GM23338 (cell line): ENCODE measurements at regions not wholly inside any gene's neighbourhood (a gene's known extent, or its start where the extent isn't known, plus 50 kb on each side); places are given as distances from the start of the nearest gene placed in this dataset.

Experiments
- ATAC-seq: fragments of 200-7000 bp; cut with Tn5 transposase; 3 replicates; pipeline ENCODE4 v1.9.1; 2020
- DNase-seq: peaks from one replicate; pipeline ENCODE4 v3.0.0-alpha.2; 2015; ENCODE audit warnings: low spot score
- H2AFZ ChIP-seq: fragments of 200-600 bp; sonication (generic); 2 replicates; pipeline ENCODE4 v1.8.0; 2016; ENCODE audit warnings: antibody characterized with exemption, mild to moderate bottlenecking, moderate library complexity
- H3F3A ChIP-seq: fragments of 200-600 bp; sonication (generic); replicated peaks from 2 replicates; pipeline ENCODE4 v1.8.0; 2017; ENCODE audit warnings: antibody characterized with exemption, mixed run types, low read depth
- H3K27ac ChIP-seq: fragments of 200-600 bp; sonication (generic); 2 replicates; pipeline ENCODE4 v1.6.1; 2016; ENCODE audit warnings: low read depth
- H3K27me3 ChIP-seq: fragments of 200-600 bp; sonication (generic); 2 replicates; pipeline ENCODE4 v1.8.0; 2016; ENCODE audit warnings: mild to moderate bottlenecking, mixed run types, moderate library complexity; ENCODE audit not compliant: insufficient read depth
- H3K36me3 ChIP-seq: fragments of 200-600 bp; sonication (generic); 2 replicates; pipeline ENCODE4 v1.8.0; 2016; ENCODE audit warnings: mild to moderate bottlenecking; ENCODE audit not compliant: insufficient read depth
- H3K4me1 ChIP-seq: fragments of 200-600 bp; sonication (generic); 2 replicates; pipeline ENCODE4 v1.8.0; 2016; ENCODE audit warnings: mild to moderate bottlenecking, moderate library complexity; ENCODE audit not compliant: insufficient read depth
- H3K4me2 ChIP-seq: fragments of 200-600 bp; sonication (generic); 2 replicates; pipeline ENCODE4 v1.7.1; 2017; ENCODE audit warnings: mixed run types
- H3K4me3 ChIP-seq: fragments of 200-600 bp; sonication (generic); 2 replicates; pipeline ENCODE4 v1.6.1; 2016; ENCODE audit warnings: mixed run types
- H3K79me2 ChIP-seq: fragments of 200-600 bp; sonication (generic); replicated peaks from 2 replicates; pipeline ENCODE4 v1.8.0; 2017; ENCODE audit warnings: mild to moderate bottlenecking; ENCODE audit not compliant: insufficient read depth
- H3K9me2 ChIP-seq: fragments of 200-600 bp; sonication (generic); 2 replicates; pipeline ENCODE4 v1.8.0; 2017; ENCODE audit not compliant: insufficient read depth
- H4K20me1 ChIP-seq: fragments of 200-600 bp; sonication (generic); replicated peaks from 2 replicates; pipeline ENCODE4 v1.8.0; 2017; ENCODE audit warnings: mild to moderate bottlenecking; ENCODE audit not compliant: insufficient read depth
- H3K27ac Mint-ChIP-seq: 2 replicates; pipeline ENCODE4 v1.8.0; 2020; ENCODE audit warnings: inconsistent platforms, mild to moderate bottlenecking, moderate library complexity, mixed read lengths
- H3K27me3 Mint-ChIP-seq: 3 replicates; pipeline ENCODE4 v1.8.0; 2022; ENCODE audit warnings: low read depth, mild to moderate bottlenecking, moderate library complexity, mixed read lengths, inconsistent platforms; ENCODE audit not compliant: insufficient read depth, poor library complexity
- H3K36me3 Mint-ChIP-seq: 3 replicates; pipeline ENCODE4 v1.8.0; 2021; ENCODE audit warnings: low read depth, mild to moderate bottlenecking, inconsistent platforms, moderate library complexity, mixed read lengths
- H3K4me1 Mint-ChIP-seq: 3 replicates; pipeline ENCODE4 v1.8.0; 2020; ENCODE audit warnings: mild to moderate bottlenecking, inconsistent platforms, mixed read lengths
- H3K4me3 Mint-ChIP-seq: 3 replicates; pipeline ENCODE4 v1.8.0; 2021; ENCODE audit warnings: moderate library complexity, mild to moderate bottlenecking, inconsistent platforms, mixed read lengths
- H3K9me3 Mint-ChIP-seq: 3 replicates; pipeline ENCODE4 v1.8.0; 2020; ENCODE audit warnings: moderate library complexity, mild to moderate bottlenecking, inconsistent platforms, mixed read lengths
- CREB1 ChIP-seq: fragments of 250-450 bp; sonication (Bioruptor Pico); IDR thresholded peaks from 2 replicates; pipeline ENCODE4 v1.5.0; 2020; ENCODE audit warnings: low read depth, mild to moderate bottlenecking, moderate library complexity
- CTCF ChIP-seq, 2 experiments: fragments of 200-600 bp in 1 of 2; sonication (generic) in 1 of 2; conservative IDR thresholded peaks; 2 replicates each; pipeline versions ENCODE4 v1.5.1 to v1.6.1; 2016 to 2017; ENCODE audit warnings: antibody characterized with exemption in 2 of 2, low read depth in 2 of 2, mild to moderate bottlenecking in 2 of 2, moderate library complexity in 1 of 2
- ETS1 ChIP-seq: IDR thresholded peaks from 2 replicates; pipeline ENCODE4 v1.6.1; 2016; ENCODE audit warnings: antibody characterized with exemption
- EZH2 ChIP-seq: fragments of 200-600 bp; sonication (generic); IDR thresholded peaks from one replicate; pipeline ENCODE4 v1.8.0; 2017; ENCODE audit warnings: antibody characterized with exemption, mild to moderate bottlenecking, low read depth; ENCODE audit not compliant: unreplicated experiment
- EZH2phosphoT487 ChIP-seq: fragments of 200-600 bp; sonication (generic); IDR thresholded peaks from one replicate; pipeline ENCODE4 v1.8.1; 2018; ENCODE audit warnings: antibody characterized with exemption; ENCODE audit not compliant: unreplicated experiment
- JUNB ChIP-seq: IDR thresholded peaks from one replicate; pipeline ENCODE4 v1.6.1; 2016; ENCODE audit warnings: antibody characterized with exemption; ENCODE audit not compliant: unreplicated experiment
- NANOG ChIP-seq: IDR thresholded peaks from 2 replicates; pipeline ENCODE4 v1.6.1; 2016; ENCODE audit warnings: antibody characterized with exemption, borderline replicate concordance
- POLR2AphosphoS5 ChIP-seq: IDR thresholded peaks from 2 replicates; pipeline ENCODE4 v1.6.1; 2016; ENCODE audit warnings: antibody characterized with exemption, low read depth
- REST ChIP-seq: IDR thresholded peaks from one replicate; pipeline ENCODE4 v1.6.1; 2018; ENCODE audit warnings: antibody characterized with exemption; ENCODE audit not compliant: unreplicated experiment
- STAT1 ChIP-seq: IDR thresholded peaks from one replicate; pipeline ENCODE4 v1.6.1; 2016; ENCODE audit warnings: antibody characterized with exemption; ENCODE audit not compliant: unreplicated experiment
- ZNF114 ChIP-seq: fragments of 250-450 bp; sonication (Bioruptor Pico); IDR thresholded peaks from 2 replicates; pipeline ENCODE4 v1.5.0; 2020; ENCODE audit warnings: mild to moderate bottlenecking, moderate library complexity
- ZNF331 ChIP-seq: fragments of 250-450 bp; sonication (Bioruptor Pico); IDR thresholded peaks from 2 replicates; pipeline ENCODE4 v1.5.0; 2020; ENCODE audit warnings: low read depth, mild to moderate bottlenecking, moderate library complexity
- ZNF462 ChIP-seq: fragments of 250-450 bp; sonication (Bioruptor Pico); IDR thresholded peaks from 2 replicates; pipeline ENCODE4 v1.5.0; 2020; ENCODE audit warnings: mild to moderate bottlenecking, moderate library complexity

- H3K4me1 Mint-ChIP-seq = peaks cover 42% of the 10 kb centered on the region
- TF ChIP-seq ETS1 = peak; percentile 57; the same call in 1 of the 2 replicates
- no peak for TF ChIP-seq STAT1
- peak; percentile 50; the same call in 1 of the 2 replicates for TF ChIP-seq POLR2AphosphoS5
- peak; percentile 94 for TF ChIP-seq NANOG
- no peak for TF ChIP-seq JUNB
- no peak for TF ChIP-seq EZH2
- no peak for TF ChIP-seq CTCF (conservative IDR thresholded peaks at IDR 0.05; ENCODE audit: low read depth in 2 of 2)
- peak; percentile 10; the same call in 1 of the 2 replicates for TF ChIP-seq ZNF114 (CRISPR knock-in tag)
- no peak for TF ChIP-seq CREB1 (CRISPR knock-in tag)
- no peak for TF ChIP-seq REST
- TF ChIP-seq ZNF462 (CRISPR knock-in tag) = peak; percentile 86
- no peak for TF ChIP-seq ZNF331 (CRISPR knock-in tag)
- no peak for TF ChIP-seq EZH2phosphoT487
- Histone ChIP-seq H3K4me1 (peaks cover 20% of the 10 kb centered on the region), H3F3A (0 out of 2 replicates have a peak, but pooled peaks cover 2% of the 10 kb centered on the region), H3K4me3 (peak overlapping the region; percentile 7), H3K4me2 (peak overlapping the region; percentile 33), H3K79me2 (no peaks in the 10 kb centered on the region), H3K9me2 (0 out of 2 replicates have a peak, but pooled peaks cover 6% of the 10 kb centered on the region), H2AFZ (no peak overlapping the region), H3K36me3 (peaks cover 7% of the 10 kb centered on the region), H3K27me3 (no peaks in the 10 kb centered on the region), H3K27ac (peak overlapping the region; percentile 99), H4K20me1 (no peaks in the 10 kb centered on the region)
- ATAC-seq (peak; percentile 95), DNase-seq (peak; percentile 94)
- peak overlapping the region; percentile 99 for H3K27ac Mint-ChIP-seq
- peaks cover 41% of the 10 kb centered on the region for H3K9me3 Mint-ChIP-seq
- peak overlapping the region; percentile 43; the same call in 2 of the 3 replicates for H3K4me3 Mint-ChIP-seq
- peaks cover 15% of the 10 kb centered on the region for H3K27me3 Mint-ChIP-seq
- H3K36me3 Mint-ChIP-seq = peaks cover 37% of the 10 kb centered on the region
These were observed 146.8 kb downstream of the ATPSCKMT start for GRCh38 chr5:10102706-10103497.
